HL-60 (cell line): ENCODE measurements at regions not wholly inside any gene's neighbourhood (a gene's known extent, or its start where the extent isn't known, plus 50 kb on each side); places are given as distances from the start of the nearest gene placed in this dataset.

Experiments
- CTCF ChIP-seq: IDR thresholded peaks from one replicate; pipeline ENCODE4 v1.5.1; 2011; ENCODE audit warnings: low read length, control low read depth, inconsistent platforms; ENCODE audit not compliant: insufficient read depth
- GABPA ChIP-seq: IDR thresholded peaks from 2 replicates; pipeline ENCODE4 v1.6.1; 2012; ENCODE audit warnings: low read depth
- POLR2AphosphoS5 ChIP-seq: IDR thresholded peaks from 2 replicates; pipeline ENCODE4 v1.6.1; 2012; ENCODE audit warnings: low read depth
- TF ChIP-seq, protein P1 (sequence below): IDR thresholded peaks from 2 replicates; pipeline ENCODE4 v1.6.1; 2012; ENCODE audit warnings: low read depth; ENCODE audit not compliant: insufficient replicate concordance

- TF ChIP-seq POLR2AphosphoS5 (no peak), CTCF (no peak), GABPA (no peak)
- TF ChIP-seq, protein P1, sequence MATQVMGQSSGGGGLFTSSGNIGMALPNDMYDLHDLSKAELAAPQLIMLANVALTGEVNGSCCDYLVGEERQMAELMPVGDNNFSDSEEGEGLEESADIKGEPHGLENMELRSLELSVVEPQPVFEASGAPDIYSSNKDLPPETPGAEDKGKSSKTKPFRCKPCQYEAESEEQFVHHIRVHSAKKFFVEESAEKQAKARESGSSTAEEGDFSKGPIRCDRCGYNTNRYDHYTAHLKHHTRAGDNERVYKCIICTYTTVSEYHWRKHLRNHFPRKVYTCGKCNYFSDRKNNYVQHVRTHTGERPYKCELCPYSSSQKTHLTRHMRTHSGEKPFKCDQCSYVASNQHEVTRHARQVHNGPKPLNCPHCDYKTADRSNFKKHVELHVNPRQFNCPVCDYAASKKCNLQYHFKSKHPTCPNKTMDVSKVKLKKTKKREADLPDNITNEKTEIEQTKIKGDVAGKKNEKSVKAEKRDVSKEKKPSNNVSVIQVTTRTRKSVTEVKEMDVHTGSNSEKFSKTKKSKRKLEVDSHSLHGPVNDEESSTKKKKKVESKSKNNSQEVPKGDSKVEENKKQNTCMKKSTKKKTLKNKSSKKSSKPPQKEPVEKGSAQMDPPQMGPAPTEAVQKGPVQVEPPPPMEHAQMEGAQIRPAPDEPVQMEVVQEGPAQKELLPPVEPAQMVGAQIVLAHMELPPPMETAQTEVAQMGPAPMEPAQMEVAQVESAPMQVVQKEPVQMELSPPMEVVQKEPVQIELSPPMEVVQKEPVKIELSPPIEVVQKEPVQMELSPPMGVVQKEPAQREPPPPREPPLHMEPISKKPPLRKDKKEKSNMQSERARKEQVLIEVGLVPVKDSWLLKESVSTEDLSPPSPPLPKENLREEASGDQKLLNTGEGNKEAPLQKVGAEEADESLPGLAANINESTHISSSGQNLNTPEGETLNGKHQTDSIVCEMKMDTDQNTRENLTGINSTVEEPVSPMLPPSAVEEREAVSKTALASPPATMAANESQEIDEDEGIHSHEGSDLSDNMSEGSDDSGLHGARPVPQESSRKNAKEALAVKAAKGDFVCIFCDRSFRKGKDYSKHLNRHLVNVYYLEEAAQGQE, result no peak
These were observed 186.6 kb upstream of the ERBB4 start for GRCh38 chr2:212725180-212725579.
